Epithelial cell of prostate (primary cell): ENCODE measurements at regions not wholly inside any gene's neighbourhood (a gene's known extent, or its start where the extent isn't known, plus 50 kb on each side); places are given as distances from the start of the nearest gene placed in this dataset.

ENCODE experiments used
- DNase-seq: peaks from one replicate; pipeline ENCODE4 v3.0.0-alpha.2; 2011; ENCODE audit warnings: low read depth, low spot score
- H3K27ac ChIP-seq: fragments of 450-650 bp; 2 replicates; pipeline ENCODE4 v1.5.1; 2017; ENCODE audit warnings: mild to moderate bottlenecking

GRCh38 chr9:129511285-129511900 is 109.5 kb downstream of the C9orf50 start:
- H3K27ac ChIP-seq = no peak overlapping the region
- DNase-seq = no peak

GRCh38 chr9:129509533-129509928 is 111.4 kb downstream of the C9orf50 start:
- no peak for DNase-seq
- no peak overlapping the region for H3K27ac ChIP-seq

- H3K27ac ChIP-seq = no peak overlapping the region
- no peak for DNase-seq
Measured at GRCh38 chr9:129507805-129508204, 113.1 kb downstream of the C9orf50 start.

GRCh38 chr9:129506892-129507291 is 114.0 kb downstream of the C9orf50 start:
- DNase-seq = no peak
- H3K27ac ChIP-seq = no peak overlapping the region

GRCh38 chr9:129506041-129506440 is 114.9 kb downstream of the C9orf50 start:
- no peak for DNase-seq
- H3K27ac ChIP-seq = no peak overlapping the region

GRCh38 chr9:129505270-129505902 is 115.5 kb downstream of the C9orf50 start:
- no peak overlapping the region for H3K27ac ChIP-seq
- DNase-seq = no peak

- no peak for DNase-seq
- H3K27ac ChIP-seq = no peak overlapping the region
Measured at GRCh38 chr9:129504404-129504803, 116.5 kb downstream of the C9orf50 start.

- DNase-seq = no peak
- no peak overlapping the region for H3K27ac ChIP-seq
Measured at GRCh38 chr9:129501771-129502319, 119.1 kb downstream of the C9orf50 start.

GRCh38 chr9:129500863-129501770 is 119.8 kb downstream of the C9orf50 start:
- no peak for DNase-seq
- no peak overlapping the region for H3K27ac ChIP-seq

GRCh38 chr9:129500161-129500862 is 120.6 kb downstream of the C9orf50 start:
- H3K27ac ChIP-seq = no peak overlapping the region
- DNase-seq = no peak

- DNase-seq = no peak
Measured at GRCh38 chr9:129498451-129499384, 122.2 kb downstream of the C9orf50 start.

GRCh38 chr9:129497813-129498450 is 123.0 kb downstream of the C9orf50 start:
- DNase-seq = no peak
- peak overlapping the region; percentile 84 for H3K27ac ChIP-seq

More at GRCh38 chr9:129498451-129499384, 122.2 kb downstream of the C9orf50 start:
- no peak overlapping the region for H3K27ac ChIP-seq

GRCh38 chr9:129497005-129497812 is 123.7 kb downstream of the C9orf50 start:
- DNase-seq = no peak
- peak overlapping the region; percentile 84 for H3K27ac ChIP-seq

- DNase-seq = no peak
- peak overlapping the region; percentile 84 for H3K27ac ChIP-seq
Measured at GRCh38 chr9:129496473-129497004, 124.4 kb downstream of the C9orf50 start.

GRCh38 chr9:129495620-129496472 is 125.1 kb downstream of the C9orf50 start:
- H3K27ac ChIP-seq = peak overlapping the region; percentile 84

GRCh38 chr9:129494113-129494789 is 126.7 kb downstream of the C9orf50 start:
- no peak for DNase-seq
- peak overlapping the region; percentile 84 for H3K27ac ChIP-seq

More at GRCh38 chr9:129495620-129496472, 125.1 kb downstream of the C9orf50 start:
- no peak for DNase-seq
